ENCODE measurements at regions not wholly inside any gene's neighbourhood (a gene's known extent, or its start where the extent isn't known, plus 50 kb on each side); places are given as distances from the start of the nearest gene placed in this dataset.

DNA sequence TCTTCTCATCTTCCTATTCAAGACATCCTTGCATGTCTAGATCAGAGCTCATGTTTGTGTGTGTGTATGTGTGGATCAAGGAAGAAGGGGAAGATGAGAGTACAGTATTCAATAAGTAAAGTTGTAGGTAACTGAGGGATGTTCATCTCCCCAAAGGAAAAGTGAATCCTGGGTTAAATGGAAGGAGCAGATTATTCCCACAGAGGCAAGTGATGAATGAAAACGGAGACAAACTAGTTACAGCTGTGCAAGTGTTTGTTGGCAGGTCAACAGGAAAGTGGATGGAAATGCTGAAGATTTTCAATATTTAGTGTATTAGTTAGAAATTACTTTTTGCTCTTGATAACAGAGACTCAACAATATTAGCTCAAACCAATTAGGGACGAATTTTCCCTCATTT, 84.2 kb upstream of the PDZRN3 start:
- H3K27ac ChIP-seq, result no peak overlapping the region
- ATAC-seq (no peak), FAIRE-seq (no peak), DNase-seq (ENCODE audit: low read depth in 1 of 2, low spot score in 1 of 2) (no peak)
- no peaks in the 10 kb centered on the region for H3K9me3 ChIP-seq
- 3% methylated on average over 2 of the region's 2 CpGs for whole genome bisulfite sequencing (ENCODE audit: missing lambda C conversion rate)
- POLR2A ChIA-PET, result no interaction called here
- no peak overlapping the region for H3K4me3 ChIP-seq
- CTCF ChIA-PET, result interaction anchor here (0.6 kb wide), 1 partner anchor 1314 kb away, joined by 3 read pairs; no protein-coding TSS in a partner anchor
- no peak overlapping the region for H3K4me2 ChIP-seq
- H3K4me1 ChIP-seq, result no peaks in the 10 kb centered on the region
- TF ChIP-seq KDM5A (IDR thresholded peaks at IDR 0.05) (no peak), CBX8 (IDR thresholded peaks at IDR 0.05) (no peak), JUN (IDR thresholded peaks at IDR 0.05) (no peak), POLR2AphosphoS2 (conservative IDR thresholded peaks at IDR 0.05; ENCODE audit: low read length) (no peak), MAZ (IDR thresholded peaks at IDR 0.05; ENCODE audit: borderline replicate concordance, low read depth, low read length) (no peak), PHF8 (IDR thresholded peaks at IDR 0.05; ENCODE audit: borderline replicate concordance, low read depth) (no peak), MYC (IDR thresholded peaks at IDR 0.05; ENCODE audit: borderline replicate concordance, low read length) (no peak), CHD2 (IDR thresholded peaks at IDR 0.05; ENCODE audit: low read length, partially characterized antibody) (no peak), RARB (CRISPR knock-in tag; IDR thresholded peaks at IDR 0.05) (no peak), EP300 (IDR thresholded peaks at IDR 0.05) (no peak), POLR2A (IDR thresholded peaks at IDR 0.05; ENCODE audit: low read length) (no peak), CHD4 (IDR thresholded peaks at IDR 0.05; ENCODE audit: borderline replicate concordance) (no peak), HOXA7 (CRISPR knock-in tag; IDR thresholded peaks at IDR 0.05) (no peak), RAD21 (conservative IDR thresholded peaks at IDR 0.05 in 1 of 2, IDR thresholded peaks at IDR 0.05 in 1 of 2) (no peak)
- TF ChIP-seq, protein P1, sequence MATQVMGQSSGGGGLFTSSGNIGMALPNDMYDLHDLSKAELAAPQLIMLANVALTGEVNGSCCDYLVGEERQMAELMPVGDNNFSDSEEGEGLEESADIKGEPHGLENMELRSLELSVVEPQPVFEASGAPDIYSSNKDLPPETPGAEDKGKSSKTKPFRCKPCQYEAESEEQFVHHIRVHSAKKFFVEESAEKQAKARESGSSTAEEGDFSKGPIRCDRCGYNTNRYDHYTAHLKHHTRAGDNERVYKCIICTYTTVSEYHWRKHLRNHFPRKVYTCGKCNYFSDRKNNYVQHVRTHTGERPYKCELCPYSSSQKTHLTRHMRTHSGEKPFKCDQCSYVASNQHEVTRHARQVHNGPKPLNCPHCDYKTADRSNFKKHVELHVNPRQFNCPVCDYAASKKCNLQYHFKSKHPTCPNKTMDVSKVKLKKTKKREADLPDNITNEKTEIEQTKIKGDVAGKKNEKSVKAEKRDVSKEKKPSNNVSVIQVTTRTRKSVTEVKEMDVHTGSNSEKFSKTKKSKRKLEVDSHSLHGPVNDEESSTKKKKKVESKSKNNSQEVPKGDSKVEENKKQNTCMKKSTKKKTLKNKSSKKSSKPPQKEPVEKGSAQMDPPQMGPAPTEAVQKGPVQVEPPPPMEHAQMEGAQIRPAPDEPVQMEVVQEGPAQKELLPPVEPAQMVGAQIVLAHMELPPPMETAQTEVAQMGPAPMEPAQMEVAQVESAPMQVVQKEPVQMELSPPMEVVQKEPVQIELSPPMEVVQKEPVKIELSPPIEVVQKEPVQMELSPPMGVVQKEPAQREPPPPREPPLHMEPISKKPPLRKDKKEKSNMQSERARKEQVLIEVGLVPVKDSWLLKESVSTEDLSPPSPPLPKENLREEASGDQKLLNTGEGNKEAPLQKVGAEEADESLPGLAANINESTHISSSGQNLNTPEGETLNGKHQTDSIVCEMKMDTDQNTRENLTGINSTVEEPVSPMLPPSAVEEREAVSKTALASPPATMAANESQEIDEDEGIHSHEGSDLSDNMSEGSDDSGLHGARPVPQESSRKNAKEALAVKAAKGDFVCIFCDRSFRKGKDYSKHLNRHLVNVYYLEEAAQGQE (IDR thresholded peaks at IDR 0.05), result no peak
- TF ChIP-seq, protein P2, sequence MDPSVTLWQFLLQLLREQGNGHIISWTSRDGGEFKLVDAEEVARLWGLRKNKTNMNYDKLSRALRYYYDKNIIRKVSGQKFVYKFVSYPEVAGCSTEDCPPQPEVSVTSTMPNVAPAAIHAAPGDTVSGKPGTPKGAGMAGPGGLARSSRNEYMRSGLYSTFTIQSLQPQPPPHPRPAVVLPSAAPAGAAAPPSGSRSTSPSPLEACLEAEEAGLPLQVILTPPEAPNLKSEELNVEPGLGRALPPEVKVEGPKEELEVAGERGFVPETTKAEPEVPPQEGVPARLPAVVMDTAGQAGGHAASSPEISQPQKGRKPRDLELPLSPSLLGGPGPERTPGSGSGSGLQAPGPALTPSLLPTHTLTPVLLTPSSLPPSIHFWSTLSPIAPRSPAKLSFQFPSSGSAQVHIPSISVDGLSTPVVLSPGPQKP (IDR thresholded peaks at IDR 0.05; ENCODE audit: low read depth, low read length), result no peak

DNA sequence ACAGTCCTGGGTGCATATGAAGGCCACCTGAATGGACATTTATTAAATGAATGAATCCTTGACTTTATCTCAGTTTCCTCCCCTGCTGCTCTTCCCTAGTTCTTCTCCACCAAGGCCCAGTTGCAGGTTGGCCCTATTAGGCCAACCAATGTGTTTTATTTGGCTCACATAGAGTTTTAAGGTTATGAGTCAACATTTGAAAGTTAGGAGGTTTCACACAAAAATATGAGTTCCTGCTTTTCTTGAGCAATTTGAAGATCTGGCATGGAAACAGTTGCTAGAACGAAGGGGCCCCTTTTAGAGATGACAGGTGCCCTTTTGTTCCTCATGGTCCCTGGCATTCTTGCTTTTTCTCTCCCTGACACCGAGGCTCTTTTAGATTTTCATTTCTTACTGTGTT, 83.0 kb upstream of the PDZRN3 start:
- Histone ChIP-seq H3K9me3 (no peaks in the 10 kb centered on the region), H3K4me3 (no peak overlapping the region), H3K27ac (no peak overlapping the region), H3K4me1 (no peaks in the 10 kb centered on the region), H3K4me2 (no peak overlapping the region)
- no peak for TF ChIP-seq ESRRA (IDR thresholded peaks at IDR 0.05; ENCODE audit: borderline replicate concordance, low read length)
- no peak for TF ChIP-seq HOXB5 (CRISPR knock-in tag; IDR thresholded peaks at IDR 0.05)
- no peak for TF ChIP-seq JUNB (IDR thresholded peaks at IDR 0.05)
- no peak for TF ChIP-seq CBX2 (IDR thresholded peaks at IDR 0.05; ENCODE audit: borderline replicate concordance, low read depth)
- no peak for TF ChIP-seq CEBPB (IDR thresholded peaks at IDR 0.05)
- no peak for TF ChIP-seq NPAS2 (CRISPR knock-in tag; IDR thresholded peaks at IDR 0.05; ENCODE audit: borderline replicate concordance)
- no peak for TF ChIP-seq ZC3H11A (IDR thresholded peaks at IDR 0.05)
- no peak for TF ChIP-seq SMC3 (IDR thresholded peaks at IDR 0.05)
- no peak for TF ChIP-seq NFE2L2 (conservative IDR thresholded peaks at IDR 0.05; ENCODE audit: low read length)
- no peak for TF ChIP-seq POLR2A (IDR thresholded peaks at IDR 0.05; ENCODE audit: low read length)
- TF ChIP-seq, protein P3, sequence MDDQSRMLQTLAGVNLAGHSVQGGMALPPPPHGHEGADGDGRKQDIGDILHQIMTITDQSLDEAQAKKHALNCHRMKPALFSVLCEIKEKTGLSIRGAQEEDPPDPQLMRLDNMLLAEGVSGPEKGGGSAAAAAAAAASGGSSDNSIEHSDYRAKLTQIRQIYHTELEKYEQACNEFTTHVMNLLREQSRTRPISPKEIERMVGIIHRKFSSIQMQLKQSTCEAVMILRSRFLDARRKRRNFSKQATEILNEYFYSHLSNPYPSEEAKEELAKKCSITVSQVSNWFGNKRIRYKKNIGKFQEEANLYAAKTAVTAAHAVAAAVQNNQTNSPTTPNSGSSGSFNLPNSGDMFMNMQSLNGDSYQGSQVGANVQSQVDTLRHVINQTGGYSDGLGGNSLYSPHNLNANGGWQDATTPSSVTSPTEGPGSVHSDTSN (IDR thresholded peaks at IDR 0.05), result no peak
- no peak for TF ChIP-seq CHD4 (IDR thresholded peaks at IDR 0.05; ENCODE audit: borderline replicate concordance)
- 3% methylated on average over 2 of the region's 2 CpGs for WGBS (ENCODE audit: missing lambda C conversion rate)
- ChIA-PET CTCF (no interaction called here), POLR2A (no interaction called here)
- FAIRE-seq (no peak), DNase-seq (ENCODE audit: low read depth in 1 of 2, low spot score in 1 of 2) (no peak), ATAC-seq (no peak)
